NCI-H1694 treated with DMSO at 0.1 percent for 48 hours (cell line): ENCODE measurements at regions not wholly inside any gene's neighbourhood (a gene's known extent, or its start where the extent isn't known, plus 50 kb on each side); places are given as distances from the start of the nearest gene placed in this dataset.
"Not testable (repeated sequence)": the region's sequence is repeated elsewhere in the genome, so short reads cannot be mapped to it uniquely, and the experiment has no call there.

Experiments used
- DNase-seq: peaks from one replicate; lab custom pipeline; 2025; lab: John Stamatoyannopoulos, UW

GRCh38 chr2:209305746-209306196 is 118.1 kb upstream of the MAP2 start:
- no peak for DNase-seq

GRCh38 chr2:209307161-209308001 is 116.5 kb upstream of the MAP2 start:
- DNase-seq = no peak

DNA sequence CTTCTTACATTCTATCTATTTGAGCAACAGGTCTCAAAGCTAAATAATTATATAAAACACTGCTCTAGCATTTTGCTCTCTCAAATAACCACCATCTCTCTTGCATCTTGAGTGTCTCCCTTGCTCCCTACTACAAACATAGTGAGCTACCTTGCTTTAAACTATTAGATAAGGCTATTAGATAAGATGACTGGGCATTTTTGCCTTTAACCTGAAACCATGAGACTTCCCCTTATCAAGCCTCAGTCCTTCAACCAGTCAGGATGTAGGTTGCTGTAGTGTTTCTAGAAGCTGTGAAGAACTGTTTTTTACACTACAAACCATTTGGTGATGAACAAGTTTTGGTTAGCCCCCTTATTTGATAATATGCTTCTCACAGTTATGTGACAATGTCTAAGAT is 115.4 kb upstream of the MAP2 start:
- DNase-seq = no peak

GRCh38 chr2:209311948-209312347 is 111.9 kb upstream of the MAP2 start:
- no peak for DNase-seq

DNA sequence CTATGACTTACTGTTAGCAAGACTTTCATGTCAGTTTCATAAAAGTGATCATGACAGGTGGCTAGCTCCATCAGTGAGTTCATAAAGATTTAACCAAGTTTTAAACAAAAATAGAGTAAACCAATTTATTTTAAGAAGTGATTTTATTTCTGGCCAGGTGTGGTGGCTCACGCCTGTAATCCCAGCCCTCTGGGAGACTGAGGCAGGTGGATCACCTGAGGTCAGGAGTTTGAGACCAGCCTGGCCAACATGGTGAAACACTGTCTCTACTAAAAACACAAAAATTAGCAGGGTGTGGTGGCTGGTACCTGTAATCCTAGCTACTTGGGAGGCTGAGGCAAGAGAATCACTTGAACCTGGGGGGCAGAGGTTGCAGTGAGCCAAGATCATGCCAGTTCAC is 111.4 kb upstream of the MAP2 start:
- DNase-seq = not testable (repeated sequence)

GRCh38 chr2:209314653-209315052 is 109.2 kb upstream of the MAP2 start:
- no peak for DNase-seq

DNA sequence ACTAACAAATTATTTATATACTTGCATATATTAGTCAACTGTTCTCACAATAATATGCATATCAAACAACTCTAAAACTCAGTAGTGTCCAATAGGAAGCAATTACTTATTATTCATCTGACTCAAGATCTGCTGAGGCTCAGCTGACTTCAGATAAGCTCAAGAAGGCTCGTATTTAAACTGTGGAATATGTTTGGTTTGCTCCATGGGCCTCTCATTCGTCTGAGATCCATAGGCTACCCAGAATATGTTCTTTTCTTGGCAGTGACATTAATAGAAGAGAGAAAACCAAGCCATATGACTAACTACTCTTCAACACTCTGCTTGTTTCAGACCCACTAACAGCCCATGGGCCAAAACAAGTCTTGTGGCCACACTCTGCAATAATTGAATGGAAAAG is 107.7 kb upstream of the MAP2 start:
- DNase-seq = no peak

GRCh38 chr2:209321076-209321475 is 102.8 kb upstream of the MAP2 start:
- no peak for DNase-seq

DNA sequence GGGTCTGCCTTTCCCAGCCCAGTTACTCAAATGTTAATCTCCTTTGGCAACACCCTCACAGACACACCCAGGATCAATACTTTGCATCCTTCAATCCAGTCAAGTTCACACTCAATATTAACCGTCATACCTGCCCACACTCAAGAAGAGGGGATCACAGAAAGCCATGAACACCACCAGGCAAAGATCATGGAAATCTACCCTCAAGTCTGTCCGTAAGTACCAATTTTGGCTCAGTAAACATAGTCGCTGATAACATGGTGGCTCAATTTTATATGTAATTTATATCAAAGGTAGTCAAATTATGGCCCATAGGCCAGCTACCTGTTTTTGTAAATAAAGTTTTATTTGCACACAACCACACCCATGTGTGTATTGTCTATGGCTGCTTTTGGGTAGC is 102.3 kb upstream of the MAP2 start:
- no peak for DNase-seq

DNA sequence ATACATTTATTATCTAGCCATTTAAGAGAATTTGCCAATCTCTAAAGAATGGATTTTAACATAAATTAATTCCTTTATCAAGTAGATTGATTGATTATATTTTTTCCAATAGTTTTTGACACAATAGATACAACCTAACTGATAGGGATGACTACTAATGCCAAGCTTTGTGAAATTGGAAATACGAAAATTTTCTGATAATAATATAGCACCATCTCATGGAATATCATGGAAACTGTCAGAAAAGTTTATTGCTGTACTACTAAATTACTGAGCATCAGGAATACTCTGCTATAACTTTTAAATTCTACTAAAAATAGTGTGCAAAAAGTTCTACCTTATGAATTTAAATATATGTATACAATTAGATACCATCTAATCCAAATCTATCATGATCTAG is 101.8 kb upstream of the MAP2 start:
- no peak for DNase-seq

DNA sequence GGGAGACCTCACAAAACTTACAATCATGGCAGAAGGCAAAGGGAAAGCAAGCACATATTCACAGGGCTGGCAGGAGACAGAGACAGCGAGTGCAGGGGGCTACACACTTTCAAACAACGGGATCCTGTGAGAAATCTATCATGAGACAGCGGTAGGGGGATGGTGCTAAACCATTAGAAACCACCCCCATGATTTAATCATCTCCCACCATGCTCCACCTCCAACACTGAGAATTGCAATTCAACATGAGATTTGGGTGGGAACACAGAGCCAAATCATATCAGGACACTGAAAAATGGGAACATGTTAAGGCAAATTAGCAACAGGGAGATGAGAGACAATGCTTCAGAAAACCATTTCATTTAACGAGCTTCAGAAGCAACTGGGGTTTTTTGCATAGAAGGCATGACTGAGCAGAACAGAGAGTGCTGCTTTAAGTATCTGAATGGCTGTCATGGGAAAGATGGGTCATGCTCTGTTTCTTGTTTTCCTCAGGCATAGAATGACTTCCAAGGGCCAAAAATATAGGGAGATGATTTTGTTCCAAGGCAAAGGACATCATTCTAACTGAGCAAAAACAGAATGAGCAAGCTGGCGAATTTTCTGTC is 100.8 kb upstream of the MAP2 start:
- DNase-seq = no peak

DNA sequence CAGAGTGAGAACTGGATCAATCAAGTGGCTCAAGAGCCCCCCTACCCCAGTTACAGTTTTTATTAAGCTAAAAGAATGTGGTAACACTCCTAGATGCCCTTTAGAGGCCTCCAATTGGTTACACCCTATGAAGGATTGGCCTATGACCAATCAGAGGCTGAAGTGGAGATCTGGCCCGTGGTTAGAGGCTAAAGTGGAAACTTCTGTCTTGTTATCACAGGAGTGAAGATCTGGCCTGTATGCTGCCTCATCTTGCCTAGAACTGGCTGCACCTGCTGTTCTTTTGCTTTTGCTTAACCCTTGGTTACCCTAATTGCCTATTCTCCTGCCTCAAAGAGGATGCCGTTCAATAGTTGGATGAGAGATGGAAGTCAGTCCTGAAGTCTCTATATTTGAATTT is 100.1 kb upstream of the MAP2 start:
- no peak for DNase-seq

DNA sequence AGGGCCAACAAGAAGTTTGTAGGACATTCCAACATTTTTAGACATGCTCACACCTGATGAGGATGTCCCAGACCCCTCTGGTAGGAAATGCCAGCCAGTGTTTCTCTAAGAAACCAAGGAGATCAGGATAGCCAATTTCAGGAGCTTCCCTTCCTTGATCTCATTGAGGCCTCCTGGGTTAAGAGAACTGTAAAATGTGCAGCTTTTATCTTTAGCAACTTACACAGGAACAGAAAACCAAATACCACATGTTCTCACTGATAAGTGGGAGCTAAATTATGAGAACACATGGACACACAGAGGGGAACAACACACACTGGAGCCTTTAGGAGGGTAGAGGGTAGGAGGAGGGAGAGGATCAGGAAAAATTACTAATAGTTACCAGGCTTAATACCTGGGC is 99.6 kb upstream of the MAP2 start:
- no peak for DNase-seq

DNA sequence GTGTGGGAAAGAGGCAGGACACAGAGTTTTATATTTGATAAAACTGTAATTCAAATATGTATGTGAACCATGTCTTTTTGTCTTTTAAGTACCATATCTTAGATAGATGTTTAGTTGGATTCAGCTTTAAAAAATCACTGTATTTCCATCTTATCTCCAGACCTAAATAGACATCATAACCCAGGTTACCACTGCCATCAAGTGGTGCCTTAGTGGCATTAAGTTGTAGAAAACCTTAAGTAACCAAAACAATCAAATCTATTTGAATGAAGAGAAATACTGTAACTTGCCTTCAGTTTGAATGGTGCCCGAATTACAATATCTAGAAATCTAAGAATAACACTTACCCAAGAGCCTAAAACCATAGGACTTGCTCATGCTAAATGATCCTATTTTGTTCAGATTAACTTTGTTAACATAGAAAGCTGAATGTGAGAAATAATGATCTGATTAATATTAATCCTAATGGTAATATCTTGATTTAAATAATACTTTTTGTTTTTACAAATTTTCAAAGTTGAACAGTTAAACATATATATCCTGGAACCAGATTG is 92.5 kb upstream of the MAP2 start:
- peak; percentile 64 for DNase-seq

DNA sequence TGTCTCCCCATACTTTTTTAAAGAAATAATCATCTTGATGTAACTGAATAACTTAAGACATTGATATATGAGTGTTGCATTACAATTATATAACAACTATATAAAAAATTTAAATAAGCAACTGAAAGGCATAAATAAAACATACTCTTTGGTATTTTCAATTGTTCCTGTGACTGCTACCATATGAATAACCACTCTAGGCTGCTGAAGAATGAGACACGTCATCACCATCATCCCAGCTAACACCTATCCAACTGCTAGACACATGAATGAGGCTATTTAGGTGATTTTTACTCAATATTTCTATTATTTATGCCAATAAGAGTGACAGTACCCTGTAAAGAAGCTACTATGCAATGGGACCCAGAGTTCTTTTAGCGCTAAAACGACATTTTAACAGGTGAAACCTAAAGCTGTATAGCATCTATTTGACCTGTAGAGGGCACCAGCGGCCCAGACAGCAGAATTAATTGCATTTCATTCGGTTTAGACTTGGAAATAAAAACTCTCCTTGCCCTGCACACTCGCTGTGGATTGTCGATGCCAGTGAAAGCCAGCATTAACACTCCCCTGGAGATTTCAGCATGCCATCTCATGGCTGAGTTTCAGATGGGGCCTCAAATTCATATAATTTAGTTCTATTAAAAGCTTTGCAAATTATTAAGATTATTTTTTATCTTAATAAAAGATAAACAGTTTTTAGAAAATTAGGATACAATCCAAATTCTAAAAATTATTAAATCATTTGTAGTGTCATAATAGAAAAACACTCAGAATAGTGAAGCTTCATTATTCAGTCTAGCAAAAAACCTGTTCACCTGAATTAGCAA is 89.4 kb upstream of the MAP2 start:
- peak; percentile 85 for DNase-seq

- DNase-seq = no peak
These were observed 83.3 kb upstream of the MAP2 start for GRCh38 chr2:209340522-209340921.

GRCh38 chr2:209344349-209344748 is 79.5 kb upstream of the MAP2 start:
- DNase-seq = no peak

DNA sequence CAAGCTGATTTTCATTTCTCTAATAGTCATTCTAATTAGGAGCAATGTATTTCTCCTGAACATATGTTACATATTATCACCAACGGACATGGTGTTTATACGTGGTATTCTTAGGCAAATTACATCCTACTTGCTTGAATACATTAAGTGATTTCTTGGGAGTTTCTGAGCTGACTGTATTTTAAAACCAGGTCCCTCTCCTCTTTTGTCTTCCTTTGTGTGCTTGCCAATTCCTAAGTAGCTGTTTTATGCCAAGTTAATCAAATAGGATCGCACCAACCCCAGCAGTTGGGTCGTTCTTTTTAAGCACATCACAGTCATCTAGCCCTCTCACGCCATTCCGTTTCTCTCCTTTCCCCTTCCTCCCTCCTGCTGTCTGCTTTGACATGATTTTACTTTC is 75.4 kb upstream of the MAP2 start:
- DNase-seq = no peak

- no peak for DNase-seq
These were observed 72.2 kb upstream of the MAP2 start for GRCh38 chr2:209351636-209352035.

- no peak for DNase-seq
These were observed 64.9 kb upstream of the MAP2 start for GRCh38 chr2:209358992-209359391.

- no peak for DNase-seq
These were observed 56.6 kb upstream of the MAP2 start for GRCh38 chr2:209367075-209367747.

GRCh38 chr2:209368406-209368805 is 55.4 kb upstream of the MAP2 start:
- DNase-seq = no peak
